ENCODE measurements at regions not wholly inside any gene's neighbourhood (a gene's known extent, or its start where the extent isn't known, plus 50 kb on each side); places are given as distances from the start of the nearest gene placed in this dataset.
"Not testable (repeated sequence)": the region's sequence is repeated elsewhere in the genome, so short reads cannot be mapped to it uniquely, and the experiment has no call there.

DNA sequence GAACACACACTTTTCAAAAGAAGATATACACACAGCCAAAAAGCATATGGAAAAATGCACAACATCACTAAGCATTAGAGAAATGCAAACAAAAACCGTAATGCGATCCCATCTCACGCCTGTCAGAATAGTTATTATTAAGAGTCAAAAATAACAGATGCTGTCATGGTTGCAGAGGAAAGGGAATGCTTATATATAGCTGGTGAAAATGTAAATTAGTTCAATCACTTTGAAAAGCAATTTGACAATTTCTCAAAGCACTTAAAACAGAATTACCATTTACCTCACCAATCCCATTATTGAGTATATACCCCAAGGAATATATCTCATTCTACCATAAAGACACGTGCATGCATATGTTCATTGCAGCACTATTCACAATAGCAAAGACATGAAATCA is 126.8 kb upstream of the MRPS30 start:
- no peak overlapping the region for H3K4me3 ChIP-seq (ENCODE audit: low read length)
- DNase-seq (ENCODE audit: low read depth): no peak
- no peak for TF ChIP-seq CTCF (conservative IDR thresholded peaks at IDR 0.05; ENCODE audit: low read depth, low read length)

- no peak for TF ChIP-seq CTCF (conservative IDR thresholded peaks at IDR 0.05; ENCODE audit: low read depth, low read length)
- no peak for DNase-seq (ENCODE audit: low read depth)
Observed at GRCh38 chr5:44679214-44679613, 129.5 kb upstream of the MRPS30 start.

DNA sequence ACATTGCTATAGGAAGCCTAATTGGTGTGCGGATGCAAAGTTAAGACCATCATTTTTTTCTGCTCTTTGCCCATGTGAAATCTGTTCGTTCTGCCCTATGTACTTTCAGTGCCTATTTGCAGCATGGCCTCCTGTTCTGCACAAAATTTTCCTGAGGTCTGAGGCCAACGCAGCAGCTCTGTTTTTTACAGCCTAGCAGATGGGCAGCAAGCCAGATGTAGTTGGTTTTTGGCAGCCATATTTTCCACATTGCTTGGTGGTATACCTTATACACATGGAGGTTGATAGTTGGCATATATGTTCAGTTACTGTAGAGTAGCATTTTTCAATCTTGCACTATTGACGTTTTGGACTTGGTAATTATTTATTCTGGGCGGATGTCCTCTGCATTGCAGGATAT is 133.5 kb upstream of the MRPS30 start:
- no peak for TF ChIP-seq CTCF (conservative IDR thresholded peaks at IDR 0.05; ENCODE audit: low read depth, low read length)
- no peak for DNase-seq (ENCODE audit: low read depth)
- H3K4me3 ChIP-seq (ENCODE audit: low read length): no peak overlapping the region

More at GRCh38 chr5:44679214-44679613, 129.5 kb upstream of the MRPS30 start:
- H3K4me3 ChIP-seq (ENCODE audit: low read length): no peak overlapping the region

- no peak for TF ChIP-seq CTCF (conservative IDR thresholded peaks at IDR 0.05; ENCODE audit: low read depth, low read length)
- H3K4me3 ChIP-seq (ENCODE audit: low read length): no peak overlapping the region
- no peak for DNase-seq (ENCODE audit: low read depth)
Observed at GRCh38 chr5:44674461-44674860, 134.3 kb upstream of the MRPS30 start.

DNA sequence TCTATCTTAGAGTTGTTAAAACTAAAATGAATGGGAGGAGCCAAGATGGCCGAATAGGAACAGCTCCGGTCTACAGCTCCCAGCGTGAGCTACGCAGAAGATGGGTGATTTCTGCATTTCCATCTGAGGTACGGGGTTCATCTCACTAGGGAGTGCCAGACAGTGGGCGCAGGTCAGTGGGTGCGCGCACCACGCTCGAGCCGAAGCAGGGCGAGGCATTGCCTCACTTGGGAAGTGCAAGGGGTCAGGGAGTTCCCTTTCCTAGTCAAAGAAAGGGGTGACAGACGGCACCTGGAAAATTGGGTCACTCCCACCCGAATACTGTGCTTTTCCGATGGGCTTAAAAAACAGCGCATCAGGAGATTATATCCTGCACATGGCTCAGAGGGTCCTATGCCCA is 140.3 kb upstream of the MRPS30 start:
- not testable (repeated sequence) for DNase-seq (ENCODE audit: low read depth); H3K4me3 ChIP-seq (ENCODE audit: low read length)

DNA sequence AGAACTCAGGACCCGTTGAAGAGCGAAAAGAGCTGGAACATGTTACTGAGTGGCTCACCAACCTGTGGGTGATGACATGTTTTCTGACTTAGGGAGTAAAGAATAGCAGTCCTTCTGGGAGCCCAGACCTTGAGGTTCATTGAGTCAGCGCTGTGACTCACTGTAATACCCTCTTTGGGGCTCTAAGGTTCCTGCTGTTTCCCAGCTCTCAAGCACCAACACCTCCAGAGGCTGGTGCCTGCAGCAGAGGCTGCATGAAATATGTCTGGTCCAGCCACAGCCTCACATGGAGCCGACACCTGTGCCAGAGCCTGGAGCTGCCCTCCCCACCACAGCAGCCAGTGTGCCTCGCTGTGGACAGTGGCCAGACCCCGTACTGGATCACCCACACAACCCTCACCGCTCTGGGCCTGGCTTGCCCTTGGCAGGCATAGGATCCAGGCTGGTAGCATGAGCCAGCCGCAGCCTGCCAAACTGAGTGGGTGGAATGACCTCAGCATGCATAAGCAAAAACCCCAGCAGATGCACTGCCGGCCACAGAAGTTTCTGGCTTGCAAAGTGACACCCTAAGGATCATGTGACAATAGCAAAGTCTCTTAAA is 143.5 kb upstream of the MRPS30 start:
- no peak for TF ChIP-seq CTCF (conservative IDR thresholded peaks at IDR 0.05; ENCODE audit: low read depth, low read length)
- no peak overlapping the region for H3K4me3 ChIP-seq (ENCODE audit: low read length)
- DNase-seq (ENCODE audit: low read depth): no peak

GRCh38 chr5:44664711-44665100 is 144.0 kb upstream of the MRPS30 start:
- no peak for TF ChIP-seq CTCF (conservative IDR thresholded peaks at IDR 0.05; ENCODE audit: low read depth, low read length)

More at GRCh38 chr5:44664711-44665100, 144.0 kb upstream of the MRPS30 start:
- no peak overlapping the region for H3K4me3 ChIP-seq (ENCODE audit: low read length)
- DNase-seq (ENCODE audit: low read depth): no peak
